Panc1 (cell line): ENCODE measurements at regions not wholly inside any gene's neighbourhood (a gene's known extent, or its start where the extent isn't known, plus 50 kb on each side); places are given as distances from the start of the nearest gene placed in this dataset.
A peak's percentile ranks its signal among the peaks of the same experiment; 100 is the strongest.

Experiments
- ATAC-seq: fragments of 200-7000 bp; cut with Tn5 transposase; 2 replicates; pipeline ENCODE4 v1.9.1; 2020; ENCODE audit warnings: mild to moderate bottlenecking, moderate library complexity
- BruUV-seq: library from RNA; stranded (reverse); fragments of 400-500 nt; replicated peaks from 2 replicates; lab custom pipeline; 2021; lab: Mats Ljungman, UMichigan
- CTCF ChIA-PET: fragments of 300-600 bp; sonication (Branson Sonifier 250); formaldehyde crosslinking; loops from one replicate; lab custom pipeline; 2022; ENCODE audit warnings: antibody characterized with exemption; lab: Charles Lee
- POLR2A ChIA-PET: fragments of 300-600 bp; sonication (Branson Sonifier 250); formaldehyde crosslinking; loops from one replicate; lab custom pipeline; 2022; ENCODE audit warnings: antibody characterized with exemption; lab: Charles Lee
- DNase-seq: peaks from one replicate; pipeline ENCODE4 v3.0.0-alpha.2; 2010; ENCODE audit warnings: low read depth, low spot score
- H3K27ac ChIP-seq: 2 replicates; pipeline ENCODE4 v1.5.1; 2011; ENCODE audit warnings: mild to moderate bottlenecking, low read length, inconsistent platforms
- H3K27me3 ChIP-seq: fragments of 200-500 bp; sonication (Bioruptor generic); 2 replicates; pipeline ENCODE4 v1.6.0; 2014; ENCODE audit warnings: low read length, inconsistent platforms; ENCODE audit not compliant: control insufficient read depth, insufficient read depth
- H3K36me3 ChIP-seq: fragments of 200-500 bp; sonication (Bioruptor generic); 2 replicates; pipeline ENCODE4 v1.5.1; 2014; ENCODE audit warnings: inconsistent platforms, mild to moderate bottlenecking, low read length, moderate library complexity; ENCODE audit not compliant: control insufficient read depth, insufficient read depth
- H3K4me1 ChIP-seq: 2 replicates; pipeline ENCODE4 v1.5.1; 2011; ENCODE audit warnings: inconsistent platforms, mild to moderate bottlenecking, low read length, moderate library complexity; ENCODE audit not compliant: control insufficient read depth, insufficient read depth
- H3K4me3 ChIP-seq, 2 experiments: 2 replicates each; pipeline ENCODE4 v1.5.1; 2011 to 2012; ENCODE audit warnings: low read depth in 2 of 2, low read length in 2 of 2, mild to moderate bottlenecking in 2 of 2, inconsistent platforms in 1 of 2, moderate library complexity in 1 of 2
- H3K9me3 ChIP-seq: fragments of 200-500 bp; sonication (Bioruptor generic); 2 replicates; pipeline ENCODE4 v1.5.1; 2014; ENCODE audit warnings: low read depth, mild to moderate bottlenecking, inconsistent platforms, low read length, moderate library complexity; ENCODE audit not compliant: control insufficient read depth, insufficient read depth
- POLR2AphosphoS5 ChIP-seq: IDR thresholded peaks from 2 replicates; pipeline ENCODE4 v1.6.1; 2012; ENCODE audit warnings: mild to moderate bottlenecking, low read depth, low read length, moderate library complexity
- SIN3A ChIP-seq: IDR thresholded peaks from 2 replicates; pipeline ENCODE4 v1.6.1; 2012; ENCODE audit warnings: low read depth, mild to moderate bottlenecking, low read length, moderate library complexity, borderline replicate concordance; ENCODE audit not compliant: insufficient read depth
- TCF7L2 ChIP-seq: IDR thresholded peaks from 2 replicates; pipeline ENCODE4 v1.6.1; 2011; ENCODE audit warnings: mild to moderate bottlenecking, low read depth, low read length, inconsistent platforms
- in situ Hi-C: cut with HindIII; loops from 2 replicates; pipeline ENCODE4 v1.10.0; 2016; ENCODE audit warnings: low sequenced_read_pairs, low pct_unique_long_range_greater_than_20kb
- intact Hi-C: fragments of 100-400 bp; cut with micrococcal nuclease; formaldehyde crosslinking; loops from one replicate; pipeline ENCODE4 v1.10.0; 2022; ENCODE audit not compliant: unreplicated experiment
- TF ChIP-seq, protein P1 (sequence below), 2 experiments: IDR thresholded peaks; 2 replicates each; pipeline ENCODE4 v1.6.1; 2011 to 2012; ENCODE audit warnings: low read depth in 2 of 2, control low read depth in 1 of 2, low read length in 1 of 2, mild to moderate bottlenecking in 1 of 2, moderate library complexity in 1 of 2; ENCODE audit not compliant: insufficient read depth in 1 of 2
- TF ChIP-seq, protein P2 (sequence below): fragments of 450-650 bp; IDR thresholded peaks from 2 replicates; pipeline ENCODE4 v1.5.1; 2017; ENCODE audit warnings: mild to moderate bottlenecking

DNA sequence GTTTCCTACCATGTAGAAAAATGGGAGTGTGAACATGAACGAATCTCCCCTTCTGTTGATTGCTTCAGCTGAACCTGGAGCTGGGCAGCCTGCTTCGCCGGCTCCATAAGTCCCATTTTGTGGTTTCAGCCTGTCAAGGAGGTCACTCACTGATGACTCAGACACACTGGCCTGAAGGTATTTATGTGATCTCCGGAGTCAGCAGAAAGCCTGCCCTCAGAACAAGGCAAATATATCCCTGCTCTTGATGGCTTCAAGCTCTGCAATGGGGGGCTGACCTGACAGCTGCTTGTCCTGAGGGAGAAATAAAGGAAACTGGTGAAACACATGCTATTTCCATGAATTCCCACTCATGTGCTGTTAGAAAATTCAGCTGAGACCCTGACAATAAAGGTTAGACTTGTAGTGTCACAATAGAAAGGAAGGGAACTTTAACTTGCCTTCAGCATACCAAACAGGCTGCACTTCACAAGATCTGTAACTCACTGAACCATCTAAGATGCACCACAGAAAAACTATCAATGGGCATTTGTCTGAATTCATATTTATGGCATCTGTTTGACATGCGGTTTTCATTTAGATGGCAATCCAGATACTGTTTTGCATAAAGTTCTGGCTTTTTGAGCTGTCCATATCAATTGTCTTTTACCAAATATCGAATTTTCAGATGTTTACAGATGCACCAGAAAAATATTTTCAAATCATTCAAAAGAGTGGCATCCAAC lies 282.0 kb upstream of the VEPH1 start:
- no peak overlapping the region for H3K27ac ChIP-seq
- CTCF ChIA-PET: no interaction called here

DNA sequence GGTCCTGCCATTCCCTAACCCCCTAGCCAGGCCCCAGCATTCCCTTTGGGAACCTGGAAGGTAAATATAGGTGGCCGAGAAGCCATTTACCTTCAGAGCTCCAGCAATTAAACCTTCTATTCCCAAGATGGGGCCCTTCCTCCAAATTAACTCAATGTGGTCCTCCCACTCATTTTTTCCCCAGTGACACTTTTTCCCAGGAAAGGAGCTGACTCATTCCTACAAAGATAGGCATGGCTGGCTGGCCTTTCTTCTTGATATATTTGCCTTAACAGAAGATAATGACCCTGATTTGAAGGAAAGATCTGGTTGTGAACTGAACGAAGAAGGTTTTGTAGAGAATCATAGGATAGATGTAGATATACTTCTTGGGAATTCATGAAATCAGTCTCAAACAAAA lies 279.0 kb upstream of the VEPH1 start:
- no TSS peak for BruUV-seq
- DNase-seq (no peak), ATAC-seq (no peak)
- no peak overlapping the region for H3K4me3 ChIP-seq
- CTCF ChIA-PET: no interaction called here
- H3K27ac ChIP-seq: no peak overlapping the region
- H3K36me3 ChIP-seq: no peaks in the 10 kb centered on the region
- intact Hi-C loops: no loop called here
- POLR2A ChIA-PET: no interaction called here
- in situ Hi-C loops: no loop called here
- H3K27me3 ChIP-seq: no peaks in the 10 kb centered on the region
- peaks cover 17% of the 10 kb centered on the region for H3K4me1 ChIP-seq
- H3K9me3 ChIP-seq: no peaks in the 10 kb centered on the region
- no peak for TF ChIP-seq POLR2AphosphoS5
- TF ChIP-seq, protein P1, sequence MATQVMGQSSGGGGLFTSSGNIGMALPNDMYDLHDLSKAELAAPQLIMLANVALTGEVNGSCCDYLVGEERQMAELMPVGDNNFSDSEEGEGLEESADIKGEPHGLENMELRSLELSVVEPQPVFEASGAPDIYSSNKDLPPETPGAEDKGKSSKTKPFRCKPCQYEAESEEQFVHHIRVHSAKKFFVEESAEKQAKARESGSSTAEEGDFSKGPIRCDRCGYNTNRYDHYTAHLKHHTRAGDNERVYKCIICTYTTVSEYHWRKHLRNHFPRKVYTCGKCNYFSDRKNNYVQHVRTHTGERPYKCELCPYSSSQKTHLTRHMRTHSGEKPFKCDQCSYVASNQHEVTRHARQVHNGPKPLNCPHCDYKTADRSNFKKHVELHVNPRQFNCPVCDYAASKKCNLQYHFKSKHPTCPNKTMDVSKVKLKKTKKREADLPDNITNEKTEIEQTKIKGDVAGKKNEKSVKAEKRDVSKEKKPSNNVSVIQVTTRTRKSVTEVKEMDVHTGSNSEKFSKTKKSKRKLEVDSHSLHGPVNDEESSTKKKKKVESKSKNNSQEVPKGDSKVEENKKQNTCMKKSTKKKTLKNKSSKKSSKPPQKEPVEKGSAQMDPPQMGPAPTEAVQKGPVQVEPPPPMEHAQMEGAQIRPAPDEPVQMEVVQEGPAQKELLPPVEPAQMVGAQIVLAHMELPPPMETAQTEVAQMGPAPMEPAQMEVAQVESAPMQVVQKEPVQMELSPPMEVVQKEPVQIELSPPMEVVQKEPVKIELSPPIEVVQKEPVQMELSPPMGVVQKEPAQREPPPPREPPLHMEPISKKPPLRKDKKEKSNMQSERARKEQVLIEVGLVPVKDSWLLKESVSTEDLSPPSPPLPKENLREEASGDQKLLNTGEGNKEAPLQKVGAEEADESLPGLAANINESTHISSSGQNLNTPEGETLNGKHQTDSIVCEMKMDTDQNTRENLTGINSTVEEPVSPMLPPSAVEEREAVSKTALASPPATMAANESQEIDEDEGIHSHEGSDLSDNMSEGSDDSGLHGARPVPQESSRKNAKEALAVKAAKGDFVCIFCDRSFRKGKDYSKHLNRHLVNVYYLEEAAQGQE (IDR thresholded peaks at IDR 0.05; ENCODE audit: insufficient read depth in 1 of 2, low read depth in 2 of 2, low read length in 1 of 2): no peak
- no peak for TF ChIP-seq TCF7L2
- TF ChIP-seq, protein P2, sequence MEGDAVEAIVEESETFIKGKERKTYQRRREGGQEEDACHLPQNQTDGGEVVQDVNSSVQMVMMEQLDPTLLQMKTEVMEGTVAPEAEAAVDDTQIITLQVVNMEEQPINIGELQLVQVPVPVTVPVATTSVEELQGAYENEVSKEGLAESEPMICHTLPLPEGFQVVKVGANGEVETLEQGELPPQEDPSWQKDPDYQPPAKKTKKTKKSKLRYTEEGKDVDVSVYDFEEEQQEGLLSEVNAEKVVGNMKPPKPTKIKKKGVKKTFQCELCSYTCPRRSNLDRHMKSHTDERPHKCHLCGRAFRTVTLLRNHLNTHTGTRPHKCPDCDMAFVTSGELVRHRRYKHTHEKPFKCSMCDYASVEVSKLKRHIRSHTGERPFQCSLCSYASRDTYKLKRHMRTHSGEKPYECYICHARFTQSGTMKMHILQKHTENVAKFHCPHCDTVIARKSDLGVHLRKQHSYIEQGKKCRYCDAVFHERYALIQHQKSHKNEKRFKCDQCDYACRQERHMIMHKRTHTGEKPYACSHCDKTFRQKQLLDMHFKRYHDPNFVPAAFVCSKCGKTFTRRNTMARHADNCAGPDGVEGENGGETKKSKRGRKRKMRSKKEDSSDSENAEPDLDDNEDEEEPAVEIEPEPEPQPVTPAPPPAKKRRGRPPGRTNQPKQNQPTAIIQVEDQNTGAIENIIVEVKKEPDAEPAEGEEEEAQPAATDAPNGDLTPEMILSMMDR: no peak
- TF ChIP-seq SIN3A: no peak

More for the DNA sequence above, 282.0 kb upstream of the VEPH1 start:
- H3K36me3 ChIP-seq: no peaks in the 10 kb centered on the region
- DNase-seq: peak; percentile 61
- 0 out of 4 replicates have a peak overlapping the region, but pooled peaks of 1 of the 2 experiments have one; percentile 4 for H3K4me3 ChIP-seq
- BruUV-seq: no TSS peak
- intact Hi-C loops: no loop called here
- peak; percentile 97 for ATAC-seq
- H3K9me3 ChIP-seq: no peaks in the 10 kb centered on the region
- peaks cover 17% of the 10 kb centered on the region for H3K4me1 ChIP-seq
- TF ChIP-seq POLR2AphosphoS5 (no peak), SIN3A (no peak), TCF7L2 (no peak; the same call in 1 of the 2 replicates)
- TF ChIP-seq, protein P1 (IDR thresholded peaks at IDR 0.05; ENCODE audit: insufficient read depth in 1 of 2, low read depth in 2 of 2, low read length in 1 of 2): no peak
- TF ChIP-seq, protein P2: no peak
- POLR2A ChIA-PET: no interaction called here
- in situ Hi-C loops: no loop called here
- no peaks in the 10 kb centered on the region for H3K27me3 ChIP-seq
